BE2C (cell line): ENCODE measurements at regions not wholly inside any gene's neighbourhood (a gene's known extent, or its start where the extent isn't known, plus 50 kb on each side); places are given as distances from the start of the nearest gene placed in this dataset.
"Not testable (repeated sequence)": the region's sequence is repeated elsewhere in the genome, so short reads cannot be mapped to it uniquely, and the experiment has no call there.

ENCODE experiments used
- DNase-seq: peaks from one replicate; pipeline ENCODE4 v3.0.0-alpha.2; 2020
- H3K27me3 ChIP-seq: fragments of 250-450 bp; sonication (Bioruptor Pico); 2 replicates; pipeline ENCODE4 v1.5.1; 2020; ENCODE audit warnings: mild to moderate bottlenecking
- H3K36me3 ChIP-seq: fragments of 250-450 bp; sonication (Bioruptor Pico); 2 replicates; pipeline ENCODE4 v1.5.1; 2020; ENCODE audit warnings: mild to moderate bottlenecking
- H3K4me1 ChIP-seq: fragments of 250-450 bp; sonication (Bioruptor Pico); 2 replicates; pipeline ENCODE4 v1.5.1; 2020
- H3K4me3 ChIP-seq: 2 replicates; pipeline ENCODE4 v1.5.1; 2011; ENCODE audit warnings: low read depth, low read length
- H3K9me3 ChIP-seq: fragments of 250-450 bp; sonication (Bioruptor Pico); 2 replicates; pipeline ENCODE4 v1.5.1; 2020

DNA sequence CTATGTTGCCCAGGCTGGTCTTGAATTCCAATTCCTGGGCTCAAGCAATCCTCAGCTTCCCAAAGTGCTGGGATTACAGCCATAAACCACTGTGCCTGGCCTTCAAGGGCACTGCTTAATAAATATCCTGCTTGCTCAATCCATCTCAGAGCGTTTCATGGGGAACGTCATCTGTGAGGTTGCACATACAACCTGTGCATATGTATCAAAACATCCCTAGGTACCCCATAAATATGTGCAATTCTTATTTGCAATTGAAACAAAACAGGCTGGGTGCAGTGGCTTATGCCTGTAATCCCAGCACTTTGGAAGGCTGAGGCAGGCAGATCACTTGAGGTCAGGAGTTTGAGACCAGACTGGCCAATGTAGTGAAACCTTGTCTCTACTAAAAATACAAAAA is 133.8 kb upstream of the TRIM73 start:
- H3K27me3 ChIP-seq, DNase-seq, H3K9me3 ChIP-seq, H3K4me1 ChIP-seq, H3K4me3 ChIP-seq, H3K36me3 ChIP-seq: not testable (repeated sequence)

- not testable (repeated sequence) for H3K36me3 ChIP-seq, H3K27me3 ChIP-seq, H3K4me3 ChIP-seq, H3K4me1 ChIP-seq, DNase-seq, H3K9me3 ChIP-seq
Measured at GRCh38 chr7:75268158-75268557, 127.3 kb upstream of the TRIM73 start.

GRCh38 chr7:75269159-75269558 is 126.3 kb upstream of the TRIM73 start:
- H3K4me1 ChIP-seq, H3K4me3 ChIP-seq, H3K27me3 ChIP-seq, H3K36me3 ChIP-seq, DNase-seq, H3K9me3 ChIP-seq: not testable (repeated sequence)

- H3K4me1 ChIP-seq, H3K4me3 ChIP-seq, H3K27me3 ChIP-seq, H3K9me3 ChIP-seq, H3K36me3 ChIP-seq, DNase-seq: not testable (repeated sequence)
Measured at GRCh38 chr7:75274114-75274513, 121.3 kb upstream of the TRIM73 start.
